HEK293T (cell line): ENCODE measurements at regions not wholly inside any gene's neighbourhood (a gene's known extent, or its start where the extent isn't known, plus 50 kb on each side); places are given as distances from the start of the nearest gene placed in this dataset.

Experiments used
- CTCF ChIA-PET: fragments of 350-600 bp; formaldehyde crosslinking; extraction: SDS; loops from one replicate; lab custom pipeline; 2021; ENCODE audit warnings: antibody characterized with exemption, inconsistent platforms; lab: Yijun Ruan, JAX
- POLR2A ChIA-PET: fragments of 350-600 bp; formaldehyde crosslinking; extraction: SDS; loops from one replicate; lab custom pipeline; 2020; ENCODE audit warnings: antibody characterized with exemption, inconsistent platforms; lab: Yijun Ruan, JAX
- DNase-seq: peaks from one replicate; pipeline ENCODE4 v3.0.0; 2012; ENCODE audit warnings: mixed read lengths; ENCODE audit errors: extremely low spot score
- ARNT ChIP-seq: fragments of 450-650 bp; IDR thresholded peaks from 2 replicates; pipeline ENCODE4 v1.6.1; 2017; ENCODE audit warnings: mild to moderate bottlenecking
- BHLHE40 ChIP-seq: fragments of 450-650 bp; IDR thresholded peaks from 2 replicates; pipeline ENCODE4 v1.6.1; 2016; ENCODE audit warnings: mild to moderate bottlenecking, moderate library complexity, borderline replicate concordance
- CTBP1 ChIP-seq: fragments of 450-650 bp; IDR thresholded peaks from 2 replicates; pipeline ENCODE4 v1.6.1; 2016; ENCODE audit warnings: borderline replicate concordance
- ELF4 ChIP-seq: fragments of 450-650 bp; IDR thresholded peaks from 2 replicates; pipeline ENCODE4 v1.6.1; 2017; ENCODE audit warnings: antibody characterized with exemption
- FOXA1 ChIP-seq: fragments of 450-650 bp; IDR thresholded peaks from 2 replicates; pipeline ENCODE4 v1.6.1; 2016; ENCODE audit warnings: mild to moderate bottlenecking
- FOXK2 ChIP-seq: fragments of 450-650 bp; IDR thresholded peaks from 2 replicates; pipeline ENCODE4 v1.6.1; 2016; ENCODE audit warnings: mild to moderate bottlenecking
- FOXM1 ChIP-seq: fragments of 450-650 bp; IDR thresholded peaks from 2 replicates; pipeline ENCODE4 v1.6.1; 2017; ENCODE audit warnings: mild to moderate bottlenecking, borderline replicate concordance
- HDGF ChIP-seq: fragments of 450-650 bp; IDR thresholded peaks from 2 replicates; pipeline ENCODE4 v1.6.1; 2017; ENCODE audit warnings: antibody characterized with exemption, borderline replicate concordance
- L3MBTL2 ChIP-seq: fragments of 450-650 bp; conservative IDR thresholded peaks from 2 replicates; pipeline ENCODE4 v1.6.1; 2016; ENCODE audit warnings: mild to moderate bottlenecking
- LEF1 ChIP-seq: fragments of 450-650 bp; IDR thresholded peaks from 2 replicates; pipeline ENCODE4 v1.6.1; 2017; ENCODE audit warnings: mild to moderate bottlenecking, borderline replicate concordance
- NFRKB ChIP-seq: fragments of 450-650 bp; IDR thresholded peaks from 2 replicates; pipeline ENCODE4 v1.6.1; 2016; ENCODE audit warnings: mild to moderate bottlenecking, moderate library complexity
- SP1 ChIP-seq: fragments of 450-650 bp; IDR thresholded peaks from 2 replicates; pipeline ENCODE4 v1.6.1; 2017
- SUZ12 ChIP-seq: fragments of 450-650 bp; IDR thresholded peaks from 2 replicates; pipeline ENCODE4 v1.6.1; 2016; ENCODE audit warnings: mild to moderate bottlenecking
- TARDBP ChIP-seq: fragments of 450-650 bp; IDR thresholded peaks from 2 replicates; pipeline ENCODE4 v1.6.1; 2016
- ZNF384 ChIP-seq: fragments of 450-650 bp; IDR thresholded peaks from 2 replicates; pipeline ENCODE4 v1.6.1; 2016
- TF ChIP-seq, protein P1 (sequence below): fragments of 450-650 bp; IDR thresholded peaks from 2 replicates; pipeline ENCODE4 v1.6.1; 2016

DNA sequence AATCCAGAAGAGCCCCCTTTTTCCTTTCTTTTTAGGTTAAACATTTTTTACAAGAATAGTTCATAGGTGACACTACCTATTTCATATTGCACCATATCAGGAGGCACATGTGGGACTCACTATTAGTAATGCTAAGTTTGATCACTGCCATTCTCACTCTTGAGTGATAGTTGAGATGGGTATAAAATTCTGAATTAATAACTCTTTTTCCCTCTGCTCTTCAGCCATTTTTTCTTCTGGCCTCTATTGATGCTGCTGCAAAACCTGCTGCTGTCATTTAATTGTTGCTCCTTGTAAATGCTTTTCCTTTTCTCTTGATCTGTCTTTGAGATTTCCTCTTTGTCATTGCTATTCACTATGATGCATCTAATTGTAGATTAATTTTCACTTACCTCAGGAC lies 482.0 kb downstream of the MID1IP1 start:
- ChIA-PET CTCF (no interaction called here), POLR2A (no interaction called here)
- no peak for TF ChIP-seq ARNT
- TF ChIP-seq ELF4, result no peak
- TF ChIP-seq FOXM1, result no peak
- TF ChIP-seq CTBP1, result no peak
- no peak for TF ChIP-seq ZNF384
- TF ChIP-seq SUZ12, result no peak
- no peak for TF ChIP-seq SP1
- TF ChIP-seq BHLHE40, result no peak
- TF ChIP-seq, protein P1, sequence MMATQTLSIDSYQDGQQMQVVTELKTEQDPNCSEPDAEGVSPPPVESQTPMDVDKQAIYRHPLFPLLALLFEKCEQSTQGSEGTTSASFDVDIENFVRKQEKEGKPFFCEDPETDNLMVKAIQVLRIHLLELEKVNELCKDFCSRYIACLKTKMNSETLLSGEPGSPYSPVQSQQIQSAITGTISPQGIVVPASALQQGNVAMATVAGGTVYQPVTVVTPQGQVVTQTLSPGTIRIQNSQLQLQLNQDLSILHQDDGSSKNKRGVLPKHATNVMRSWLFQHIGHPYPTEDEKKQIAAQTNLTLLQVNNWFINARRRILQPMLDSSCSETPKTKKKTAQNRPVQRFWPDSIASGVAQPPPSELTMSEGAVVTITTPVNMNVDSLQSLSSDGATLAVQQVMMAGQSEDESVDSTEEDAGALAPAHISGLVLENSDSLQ, result no peak
- no peak for TF ChIP-seq FOXA1
- TF ChIP-seq FOXK2, result no peak
- DNase-seq, result no peak

DNA sequence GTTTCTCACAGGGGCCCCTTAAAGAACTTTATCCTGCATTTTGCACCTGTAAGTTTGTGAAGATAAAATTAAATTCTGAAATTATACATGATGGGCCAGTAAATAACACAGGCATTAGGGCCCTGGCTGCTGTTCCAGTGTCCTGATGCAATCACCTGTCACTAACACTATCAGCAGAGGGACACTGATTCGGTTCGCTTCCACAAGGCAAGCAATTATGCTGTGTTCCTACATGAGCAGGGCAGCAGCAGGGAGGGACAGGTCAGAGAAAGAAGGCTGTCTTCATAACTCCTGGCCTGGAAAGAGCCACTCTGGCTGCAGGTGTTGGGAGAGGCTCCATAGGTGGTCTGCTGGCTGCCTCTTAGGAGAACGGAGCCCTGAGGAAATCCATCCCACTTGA lies 487.3 kb downstream of the MID1IP1 start:
- TF ChIP-seq LEF1 (no peak), BHLHE40 (no peak), L3MBTL2 (no peak), SP1 (no peak), NFRKB (no peak), TARDBP (no peak), ELF4 (no peak), ZNF384 (no peak), ARNT (no peak), FOXM1 (no peak), SUZ12 (no peak), FOXA1 (no peak), HDGF (no peak), FOXK2 (no peak), CTBP1 (no peak)
- TF ChIP-seq, protein P1, result no peak

DNA sequence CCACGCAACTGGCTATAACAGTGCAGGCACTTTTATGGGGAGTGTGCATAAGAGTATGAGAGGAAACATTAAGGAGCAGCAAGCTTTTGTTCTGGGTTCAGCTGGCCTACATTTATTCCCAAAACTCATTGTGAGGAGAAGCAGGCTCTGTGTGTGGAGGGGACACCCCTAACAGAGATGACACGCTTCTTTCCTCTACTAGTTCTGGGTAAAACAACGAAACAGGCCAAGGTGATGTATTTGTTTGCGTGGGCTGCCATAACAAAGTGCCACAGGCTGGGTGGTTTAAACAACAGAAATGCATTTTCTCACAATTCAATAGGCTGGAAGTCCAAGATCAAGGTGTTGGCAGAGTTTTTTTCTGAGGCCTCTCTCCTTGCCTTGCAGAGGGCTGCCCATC lies 488.6 kb downstream of the MID1IP1 start:
- TF ChIP-seq, protein P1, result no peak
- TF ChIP-seq CTBP1 (no peak), ELF4 (no peak), SUZ12 (no peak), NFRKB (no peak), TARDBP (no peak), FOXM1 (no peak)
- DNase-seq, result no peak
- CTCF ChIA-PET, result interaction anchor here (0.6 kb wide), 1 partner anchor 733 kb away, joined by 3 read pairs; no protein-coding TSS in a partner anchor
- POLR2A ChIA-PET, result no interaction called here

More for the DNA sequence above, 487.3 kb downstream of the MID1IP1 start:
- DNase-seq, result no peak
- CTCF ChIA-PET, result no interaction called here
- POLR2A ChIA-PET, result no interaction called here

DNA sequence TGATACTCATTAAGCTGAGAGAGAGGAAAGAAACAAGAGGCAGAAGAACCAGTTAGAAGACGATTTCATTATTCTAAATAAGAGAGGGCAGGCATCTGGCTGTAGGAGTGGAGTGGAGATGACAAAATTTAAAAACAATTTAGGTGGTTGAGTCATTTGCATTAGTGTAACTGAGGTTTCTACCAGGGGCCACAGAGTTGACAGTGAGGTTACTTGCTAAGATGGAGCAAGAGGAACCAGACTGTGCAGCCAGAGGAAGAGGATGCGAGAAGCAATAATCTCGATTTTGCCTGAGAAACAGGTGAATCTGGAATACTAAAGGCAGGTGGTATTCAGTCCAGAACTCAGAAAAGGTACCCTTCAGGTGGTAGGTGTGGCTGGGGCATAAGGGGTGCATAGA lies 491.9 kb downstream of the MID1IP1 start:
- no peak for TF ChIP-seq SP1
- no peak for TF ChIP-seq BHLHE40
- TF ChIP-seq FOXK2, result no peak
- ChIA-PET CTCF (no interaction called here), POLR2A (no interaction called here)
- DNase-seq, result no peak

DNA sequence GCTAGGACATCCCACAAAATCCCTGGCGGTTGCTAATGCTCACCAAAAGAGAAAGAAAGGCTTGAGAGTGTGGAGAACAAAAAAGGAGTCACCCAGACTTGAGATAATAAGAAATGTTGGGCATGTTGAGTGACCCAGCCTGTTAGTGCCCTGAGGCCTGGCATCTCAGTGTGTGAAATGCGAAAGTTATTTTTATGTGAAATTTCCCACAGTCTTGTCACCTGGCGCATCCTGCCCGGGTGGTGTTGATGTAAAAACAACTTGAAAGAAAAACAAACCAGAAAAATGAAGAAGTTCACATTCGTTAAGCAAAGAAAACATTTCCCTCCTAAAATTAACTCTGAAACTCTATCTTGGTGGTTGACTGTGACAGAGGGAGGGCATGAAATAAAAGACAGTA lies 495.2 kb downstream of the MID1IP1 start:
- TF ChIP-seq L3MBTL2 (no peak), HDGF (no peak), FOXK2 (no peak), ELF4 (no peak), CTBP1 (no peak), FOXA1 (no peak)

DNA sequence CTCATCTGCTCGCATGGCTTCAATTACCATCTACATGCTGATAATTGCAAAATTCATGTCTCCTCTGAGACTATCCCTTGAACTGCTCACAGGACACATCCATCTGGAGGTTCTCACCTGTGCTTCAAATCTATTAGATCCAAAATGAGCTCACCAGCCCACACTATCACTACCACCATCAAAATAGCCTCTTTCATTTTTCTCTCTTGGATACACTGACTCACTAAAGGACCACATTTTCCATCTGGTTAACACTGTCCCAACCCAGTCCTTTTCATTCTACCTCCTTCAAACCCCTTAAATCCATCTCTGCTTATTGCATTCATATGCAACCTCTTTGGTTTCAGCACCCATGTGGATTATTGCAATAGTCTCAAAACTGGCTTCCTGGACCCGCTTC lies 497.6 kb downstream of the MID1IP1 start:
- TF ChIP-seq TARDBP (no peak), FOXM1 (no peak), NFRKB (no peak)
- POLR2A ChIA-PET, result no interaction called here
- no peak for DNase-seq
- CTCF ChIA-PET, result no interaction called here

More for the DNA sequence above, 495.2 kb downstream of the MID1IP1 start:
- POLR2A ChIA-PET, result no interaction called here
- DNase-seq, result no peak
- CTCF ChIA-PET, result no interaction called here

DNA sequence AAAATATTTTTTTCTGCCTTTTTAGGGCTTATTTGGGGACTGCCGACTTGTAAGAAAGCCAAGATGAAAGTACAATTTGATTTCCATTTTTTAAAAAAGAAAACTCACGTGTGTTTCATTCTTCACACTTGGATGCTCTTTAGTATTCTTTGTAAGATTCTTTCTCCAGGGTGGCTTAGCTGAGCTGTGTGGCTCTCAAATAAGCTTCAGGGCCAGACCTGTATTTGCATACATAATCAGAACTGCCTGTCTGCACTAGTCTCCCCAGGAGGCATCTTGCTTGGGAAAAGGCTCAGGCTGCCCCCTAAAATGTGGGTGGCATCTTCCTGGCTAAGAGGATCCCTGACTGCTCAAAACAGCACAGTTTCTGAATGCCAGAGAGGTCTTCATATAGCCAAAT lies 498.4 kb downstream of the MID1IP1 start:
- ChIA-PET CTCF (no interaction called here), POLR2A (no interaction called here)
- TF ChIP-seq SUZ12 (no peak), NFRKB (no peak), TARDBP (no peak), SP1 (no peak), FOXK2 (no peak), L3MBTL2 (no peak), BHLHE40 (no peak), ARNT (no peak), CTBP1 (no peak), HDGF (no peak), ZNF384 (no peak), ELF4 (no peak)
- TF ChIP-seq, protein P1, result no peak
- no peak for DNase-seq
